ENCODE measurements at regions not wholly inside any gene's neighbourhood (a gene's known extent, or its start where the extent isn't known, plus 50 kb on each side); places are given as distances from the start of the nearest gene placed in this dataset.

DNA sequence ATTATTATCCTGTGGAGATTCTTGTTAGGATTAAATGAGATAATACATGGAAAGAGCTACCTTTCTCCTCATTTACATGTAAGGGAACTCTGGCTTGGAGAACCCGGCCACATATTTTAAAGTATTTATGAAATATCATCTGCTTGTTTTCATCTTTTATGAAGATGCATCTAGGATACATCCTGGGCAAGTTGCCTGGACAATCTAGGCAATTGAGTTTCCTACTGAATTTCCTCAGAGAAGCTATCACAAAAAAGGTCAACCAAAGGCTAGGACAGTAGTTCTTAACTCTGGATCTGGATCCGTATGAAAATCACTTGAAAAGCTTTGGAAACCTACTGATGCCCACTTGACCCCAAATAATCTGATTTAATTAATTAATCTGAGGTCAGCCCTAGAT is 140.7 kb downstream of the MTPAP start (continued):
- TF ChIP-seq, protein P1, sequence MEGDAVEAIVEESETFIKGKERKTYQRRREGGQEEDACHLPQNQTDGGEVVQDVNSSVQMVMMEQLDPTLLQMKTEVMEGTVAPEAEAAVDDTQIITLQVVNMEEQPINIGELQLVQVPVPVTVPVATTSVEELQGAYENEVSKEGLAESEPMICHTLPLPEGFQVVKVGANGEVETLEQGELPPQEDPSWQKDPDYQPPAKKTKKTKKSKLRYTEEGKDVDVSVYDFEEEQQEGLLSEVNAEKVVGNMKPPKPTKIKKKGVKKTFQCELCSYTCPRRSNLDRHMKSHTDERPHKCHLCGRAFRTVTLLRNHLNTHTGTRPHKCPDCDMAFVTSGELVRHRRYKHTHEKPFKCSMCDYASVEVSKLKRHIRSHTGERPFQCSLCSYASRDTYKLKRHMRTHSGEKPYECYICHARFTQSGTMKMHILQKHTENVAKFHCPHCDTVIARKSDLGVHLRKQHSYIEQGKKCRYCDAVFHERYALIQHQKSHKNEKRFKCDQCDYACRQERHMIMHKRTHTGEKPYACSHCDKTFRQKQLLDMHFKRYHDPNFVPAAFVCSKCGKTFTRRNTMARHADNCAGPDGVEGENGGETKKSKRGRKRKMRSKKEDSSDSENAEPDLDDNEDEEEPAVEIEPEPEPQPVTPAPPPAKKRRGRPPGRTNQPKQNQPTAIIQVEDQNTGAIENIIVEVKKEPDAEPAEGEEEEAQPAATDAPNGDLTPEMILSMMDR (IDR thresholded peaks at IDR 0.05): no peak
- TF ChIP-seq, protein P2, sequence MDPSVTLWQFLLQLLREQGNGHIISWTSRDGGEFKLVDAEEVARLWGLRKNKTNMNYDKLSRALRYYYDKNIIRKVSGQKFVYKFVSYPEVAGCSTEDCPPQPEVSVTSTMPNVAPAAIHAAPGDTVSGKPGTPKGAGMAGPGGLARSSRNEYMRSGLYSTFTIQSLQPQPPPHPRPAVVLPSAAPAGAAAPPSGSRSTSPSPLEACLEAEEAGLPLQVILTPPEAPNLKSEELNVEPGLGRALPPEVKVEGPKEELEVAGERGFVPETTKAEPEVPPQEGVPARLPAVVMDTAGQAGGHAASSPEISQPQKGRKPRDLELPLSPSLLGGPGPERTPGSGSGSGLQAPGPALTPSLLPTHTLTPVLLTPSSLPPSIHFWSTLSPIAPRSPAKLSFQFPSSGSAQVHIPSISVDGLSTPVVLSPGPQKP (IDR thresholded peaks at IDR 0.05; ENCODE audit: low read depth, low read length): no peak
- TF ChIP-seq, protein P3, sequence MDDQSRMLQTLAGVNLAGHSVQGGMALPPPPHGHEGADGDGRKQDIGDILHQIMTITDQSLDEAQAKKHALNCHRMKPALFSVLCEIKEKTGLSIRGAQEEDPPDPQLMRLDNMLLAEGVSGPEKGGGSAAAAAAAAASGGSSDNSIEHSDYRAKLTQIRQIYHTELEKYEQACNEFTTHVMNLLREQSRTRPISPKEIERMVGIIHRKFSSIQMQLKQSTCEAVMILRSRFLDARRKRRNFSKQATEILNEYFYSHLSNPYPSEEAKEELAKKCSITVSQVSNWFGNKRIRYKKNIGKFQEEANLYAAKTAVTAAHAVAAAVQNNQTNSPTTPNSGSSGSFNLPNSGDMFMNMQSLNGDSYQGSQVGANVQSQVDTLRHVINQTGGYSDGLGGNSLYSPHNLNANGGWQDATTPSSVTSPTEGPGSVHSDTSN (IDR thresholded peaks at IDR 0.05): no peak
- TF ChIP-seq JUN (IDR thresholded peaks at IDR 0.05): no peak

DNA sequence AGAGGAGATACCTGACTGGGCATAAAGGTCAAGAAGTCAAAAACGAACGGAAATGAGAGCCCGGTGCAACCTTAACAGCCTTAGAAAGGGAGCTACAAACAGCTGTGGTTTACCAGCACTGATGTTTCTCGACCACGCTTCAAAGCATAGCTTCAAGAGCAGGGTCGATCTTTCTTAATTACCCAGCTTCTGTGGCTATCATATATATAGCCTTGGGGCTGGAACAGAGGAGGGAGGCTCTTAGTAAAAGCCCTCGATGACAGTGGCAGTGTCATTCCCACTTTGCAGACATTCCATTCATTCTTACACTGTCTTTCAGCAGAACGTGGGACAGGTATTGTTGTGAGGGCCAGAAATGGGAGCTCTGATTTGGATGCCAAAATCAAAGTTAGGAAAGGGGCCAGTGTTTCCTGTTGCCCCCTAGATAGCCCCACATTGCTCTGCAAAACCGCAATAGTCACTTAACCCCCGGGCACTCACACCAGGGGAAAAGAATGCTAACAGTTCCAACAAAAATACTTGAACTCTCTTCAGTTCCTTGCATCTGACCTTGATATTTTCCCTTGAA is 141.5 kb downstream of the MTPAP start:
- H3K4me1 ChIP-seq: no peaks in the 10 kb centered on the region
- peaks cover 19% of the 10 kb centered on the region for H3K9me3 ChIP-seq
- ChIA-PET POLR2A (no interaction called here), CTCF (interaction anchor here (0.7 kb wide), 2 partner anchors 9 to 21 kb away, joined by 3 read pairs; no protein-coding TSS in a partner anchor)
- DNase-seq (ENCODE audit: low read depth in 1 of 2, low spot score in 1 of 2) (no peak), FAIRE-seq (no peak), ATAC-seq (no peak)
- no peak overlapping the region for H3K4me3 ChIP-seq
- TF ChIP-seq CBX2 (IDR thresholded peaks at IDR 0.05; ENCODE audit: borderline replicate concordance, low read depth) (no peak), KDM5A (IDR thresholded peaks at IDR 0.05) (no peak), PHF8 (IDR thresholded peaks at IDR 0.05; ENCODE audit: borderline replicate concordance, low read depth) (no peak), MAFK (IDR thresholded peaks at IDR 0.05; ENCODE audit: partially characterized antibody) (no peak), NPAS2 (CRISPR knock-in tag; IDR thresholded peaks at IDR 0.05; ENCODE audit: borderline replicate concordance) (no peak), ZSCAN20 (CRISPR knock-in tag; IDR thresholded peaks at IDR 0.05) (no peak), HOXA7 (CRISPR knock-in tag; IDR thresholded peaks at IDR 0.05) (no peak), EP300 (IDR thresholded peaks at IDR 0.05) (no peak), SMC3 (IDR thresholded peaks at IDR 0.05) (no peak), ZC3H11A (IDR thresholded peaks at IDR 0.05) (no peak), EHF (CRISPR knock-in tag; IDR thresholded peaks at IDR 0.05) (no peak)
- TF ChIP-seq, protein P4, sequence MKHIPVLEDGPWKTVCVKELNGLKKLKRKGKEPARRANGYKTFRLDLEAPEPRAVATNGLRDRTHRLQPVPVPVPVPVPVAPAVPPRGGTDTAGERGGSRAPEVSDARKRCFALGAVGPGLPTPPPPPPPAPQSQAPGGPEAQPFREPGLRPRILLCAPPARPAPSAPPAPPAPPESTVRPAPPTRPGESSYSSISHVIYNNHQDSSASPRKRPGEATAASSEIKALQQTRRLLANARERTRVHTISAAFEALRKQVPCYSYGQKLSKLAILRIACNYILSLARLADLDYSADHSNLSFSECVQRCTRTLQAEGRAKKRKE (CRISPR knock-in tag; IDR thresholded peaks at IDR 0.05; ENCODE audit: low read depth): no peak
- 26% methylated on average over 10 of the region's 10 CpGs for WGBS (ENCODE audit: missing lambda C conversion rate)
- H3K4me2 ChIP-seq: no peak overlapping the region
- H3K27ac ChIP-seq: no peak overlapping the region

DNA sequence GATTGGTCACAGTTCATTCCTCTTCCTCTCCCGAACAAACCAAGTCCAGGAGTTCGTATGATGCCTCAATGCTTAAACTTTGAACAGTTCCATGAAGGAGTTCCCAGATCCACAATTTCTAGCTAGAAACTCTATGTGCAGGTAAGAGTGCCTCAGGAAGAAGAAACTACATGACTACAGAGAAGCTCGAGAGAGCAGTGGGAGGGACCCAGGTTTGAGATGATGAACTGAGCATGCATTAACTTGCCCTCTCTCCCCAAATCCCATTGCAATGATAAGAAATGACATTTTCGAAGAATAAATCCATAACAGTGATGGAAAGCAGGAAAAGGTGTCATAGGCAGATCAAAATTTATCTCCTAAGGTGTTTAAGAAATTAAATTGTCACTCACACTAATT is 140.6 kb upstream of the JCAD start:
- no peak overlapping the region for H3K27ac ChIP-seq
- no peak for FAIRE-seq
- CTCF ChIA-PET: interaction anchor here (2.8 kb wide), 1 partner anchor 12 kb away, joined by 12 read pairs; no protein-coding TSS in a partner anchor
- no peak for ATAC-seq
- 8% methylated on average over 4 of the region's 4 CpGs for WGBS (ENCODE audit: missing lambda C conversion rate)
- no peak for DNase-seq (ENCODE audit: low read depth in 1 of 2, low spot score in 1 of 2)
- no peak overlapping the region for H3K4me2 ChIP-seq
- H3K4me1 ChIP-seq: no peaks in the 10 kb centered on the region
- H3K4me3 ChIP-seq: no peak overlapping the region
- no peak for TF ChIP-seq SMC3 (IDR thresholded peaks at IDR 0.05)
- TF ChIP-seq KDM5A (IDR thresholded peaks at IDR 0.05): no peak
- TF ChIP-seq CBX2 (IDR thresholded peaks at IDR 0.05; ENCODE audit: borderline replicate concordance, low read depth): no peak
- POLR2A ChIA-PET: no interaction called here
- H3K9me3 ChIP-seq: peaks cover 20% of the 10 kb centered on the region
